Liver (tissue), 3 donors: ENCODE measurements at regions not wholly inside any gene's neighbourhood (a gene's known extent, or its start where the extent isn't known, plus 50 kb on each side); places are given as distances from the start of the nearest gene placed in this dataset.

Source experiments
- FOXA1 ChIP-seq: IDR thresholded peaks from 2 replicates; pipeline ENCODE4 v1.6.1; 2016; ENCODE audit warnings: antibody characterized with exemption
- GABPA ChIP-seq, 2 donors: IDR thresholded peaks in 1 of 2; conservative IDR thresholded peaks in 1 of 2; 2 replicates each; pipeline ENCODE4 v1.6.1; 2016; ENCODE audit warnings: antibody characterized with exemption in 2 of 2, mild to moderate bottlenecking in 1 of 2, moderate library complexity in 1 of 2
- HNF4A ChIP-seq, 2 donors: conservative IDR thresholded peaks; 2 replicates each; pipeline ENCODE4 v1.6.1; 2016; ENCODE audit warnings: antibody characterized with exemption in 2 of 2, mild to moderate bottlenecking in 2 of 2
- JUND ChIP-seq, 2 donors: IDR thresholded peaks; 2 replicates each; pipeline ENCODE4 v1.6.1; 2016; ENCODE audit warnings: antibody characterized with exemption in 2 of 2
- RAD21 ChIP-seq, 2 donors: IDR thresholded peaks; 2 replicates each; pipeline ENCODE4 v1.6.1; 2016; ENCODE audit warnings: antibody characterized with exemption in 2 of 2, mild to moderate bottlenecking in 2 of 2
- SP1 ChIP-seq: IDR thresholded peaks from 2 replicates; pipeline ENCODE4 v1.6.1; 2018; ENCODE audit warnings: antibody characterized with exemption, mild to moderate bottlenecking
- TAF1 ChIP-seq: conservative IDR thresholded peaks from 2 replicates; pipeline ENCODE4 v1.6.1; 2016; ENCODE audit warnings: antibody characterized with exemption, mild to moderate bottlenecking
- YY1 ChIP-seq: IDR thresholded peaks from 2 replicates; pipeline ENCODE4 v1.6.1; 2016; ENCODE audit warnings: antibody characterized with exemption, mild to moderate bottlenecking
- TF ChIP-seq, protein P1 (sequence below): fragments of 150-350 bp; IDR thresholded peaks from 2 replicates; pipeline ENCODE4 v1.5.1; 2017; ENCODE audit warnings: improper control_type of control experiment, low read depth, low read length; ENCODE audit not compliant: missing input control
- TF ChIP-seq, protein P2 (sequence below): IDR thresholded peaks from 2 replicates; pipeline ENCODE4 v1.6.1; 2016; ENCODE audit warnings: antibody characterized with exemption
- TF ChIP-seq, protein P3 (sequence below): IDR thresholded peaks from 2 replicates; pipeline ENCODE4 v1.6.1; 2016; ENCODE audit warnings: antibody characterized with exemption
- donor health status: healthy.
- donor health status: healthy.

DNA sequence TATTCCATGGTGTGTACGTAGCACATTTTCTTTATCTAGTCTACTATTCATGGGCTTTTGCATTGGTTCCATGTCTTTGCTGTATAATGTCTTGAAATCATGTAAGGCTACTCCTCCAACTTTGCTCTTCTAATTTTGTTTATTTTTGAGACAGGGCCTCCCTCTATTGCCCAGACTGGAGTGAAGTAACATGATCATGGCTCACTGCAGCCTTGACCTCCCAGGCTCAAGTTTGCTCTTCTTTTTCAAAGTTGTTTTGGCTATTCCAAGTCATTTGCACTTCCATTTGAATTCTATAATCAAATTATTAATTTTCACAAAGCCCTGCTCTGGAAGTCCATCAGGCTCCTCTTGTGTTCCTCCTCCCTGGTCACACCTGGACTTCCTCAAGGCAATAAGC is 90.2 kb upstream of the SGIP1 start:
- TF ChIP-seq, protein P1, sequence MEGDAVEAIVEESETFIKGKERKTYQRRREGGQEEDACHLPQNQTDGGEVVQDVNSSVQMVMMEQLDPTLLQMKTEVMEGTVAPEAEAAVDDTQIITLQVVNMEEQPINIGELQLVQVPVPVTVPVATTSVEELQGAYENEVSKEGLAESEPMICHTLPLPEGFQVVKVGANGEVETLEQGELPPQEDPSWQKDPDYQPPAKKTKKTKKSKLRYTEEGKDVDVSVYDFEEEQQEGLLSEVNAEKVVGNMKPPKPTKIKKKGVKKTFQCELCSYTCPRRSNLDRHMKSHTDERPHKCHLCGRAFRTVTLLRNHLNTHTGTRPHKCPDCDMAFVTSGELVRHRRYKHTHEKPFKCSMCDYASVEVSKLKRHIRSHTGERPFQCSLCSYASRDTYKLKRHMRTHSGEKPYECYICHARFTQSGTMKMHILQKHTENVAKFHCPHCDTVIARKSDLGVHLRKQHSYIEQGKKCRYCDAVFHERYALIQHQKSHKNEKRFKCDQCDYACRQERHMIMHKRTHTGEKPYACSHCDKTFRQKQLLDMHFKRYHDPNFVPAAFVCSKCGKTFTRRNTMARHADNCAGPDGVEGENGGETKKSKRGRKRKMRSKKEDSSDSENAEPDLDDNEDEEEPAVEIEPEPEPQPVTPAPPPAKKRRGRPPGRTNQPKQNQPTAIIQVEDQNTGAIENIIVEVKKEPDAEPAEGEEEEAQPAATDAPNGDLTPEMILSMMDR = no peak
- TF ChIP-seq GABPA (IDR thresholded peaks at IDR 0.05 in 1 of 2, conservative IDR thresholded peaks at IDR 0.05 in 1 of 2) (no peak), SP1 (no peak), RAD21 (IDR thresholded peaks at IDR 0.05) (peak; percentile 62 to 65), JUND (IDR thresholded peaks at IDR 0.05) (no peak), FOXA1 (no peak), HNF4A (conservative IDR thresholded peaks at IDR 0.05) (no peak), TAF1 (no peak), YY1 (no peak)
- TF ChIP-seq, protein P2, sequence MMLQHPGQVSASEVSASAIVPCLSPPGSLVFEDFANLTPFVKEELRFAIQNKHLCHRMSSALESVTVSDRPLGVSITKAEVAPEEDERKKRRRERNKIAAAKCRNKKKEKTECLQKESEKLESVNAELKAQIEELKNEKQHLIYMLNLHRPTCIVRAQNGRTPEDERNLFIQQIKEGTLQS = no peak
- TF ChIP-seq, protein P3, sequence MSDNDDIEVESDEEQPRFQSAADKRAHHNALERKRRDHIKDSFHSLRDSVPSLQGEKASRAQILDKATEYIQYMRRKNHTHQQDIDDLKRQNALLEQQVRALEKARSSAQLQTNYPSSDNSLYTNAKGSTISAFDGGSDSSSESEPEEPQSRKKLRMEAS = no peak
